ENCODE measurements at regions not wholly inside any gene's neighbourhood (a gene's known extent, or its start where the extent isn't known, plus 50 kb on each side); places are given as distances from the start of the nearest gene placed in this dataset.

DNA sequence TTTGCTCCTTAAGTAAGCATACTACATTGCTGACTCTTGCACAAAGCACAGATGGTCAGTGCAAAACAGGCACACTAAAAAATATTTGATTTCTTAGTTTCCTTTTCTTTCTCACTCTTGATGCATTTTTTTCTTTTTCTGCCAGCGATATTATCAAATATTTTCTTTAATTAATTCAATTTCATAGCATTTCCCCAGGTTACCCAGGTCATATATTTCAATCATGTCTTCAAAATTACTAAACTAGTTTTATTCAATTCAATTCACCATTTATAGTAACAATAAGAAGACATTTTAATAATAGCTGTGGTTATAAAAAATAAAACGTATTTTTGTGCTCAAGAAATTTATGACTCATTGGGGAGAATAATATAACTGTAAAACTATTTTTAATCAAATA lies 421.2 kb downstream of the GASK1B start:
- 49 to 55% methylated on average over 2 of the region's 2 CpGs for WGBS, 2 donors
- H3K4me1 ChIP-seq: no peaks in the 10 kb centered on the region
- no peak for TF ChIP-seq POLR2A (IDR thresholded peaks at IDR 0.05)
- TF ChIP-seq, protein P1, sequence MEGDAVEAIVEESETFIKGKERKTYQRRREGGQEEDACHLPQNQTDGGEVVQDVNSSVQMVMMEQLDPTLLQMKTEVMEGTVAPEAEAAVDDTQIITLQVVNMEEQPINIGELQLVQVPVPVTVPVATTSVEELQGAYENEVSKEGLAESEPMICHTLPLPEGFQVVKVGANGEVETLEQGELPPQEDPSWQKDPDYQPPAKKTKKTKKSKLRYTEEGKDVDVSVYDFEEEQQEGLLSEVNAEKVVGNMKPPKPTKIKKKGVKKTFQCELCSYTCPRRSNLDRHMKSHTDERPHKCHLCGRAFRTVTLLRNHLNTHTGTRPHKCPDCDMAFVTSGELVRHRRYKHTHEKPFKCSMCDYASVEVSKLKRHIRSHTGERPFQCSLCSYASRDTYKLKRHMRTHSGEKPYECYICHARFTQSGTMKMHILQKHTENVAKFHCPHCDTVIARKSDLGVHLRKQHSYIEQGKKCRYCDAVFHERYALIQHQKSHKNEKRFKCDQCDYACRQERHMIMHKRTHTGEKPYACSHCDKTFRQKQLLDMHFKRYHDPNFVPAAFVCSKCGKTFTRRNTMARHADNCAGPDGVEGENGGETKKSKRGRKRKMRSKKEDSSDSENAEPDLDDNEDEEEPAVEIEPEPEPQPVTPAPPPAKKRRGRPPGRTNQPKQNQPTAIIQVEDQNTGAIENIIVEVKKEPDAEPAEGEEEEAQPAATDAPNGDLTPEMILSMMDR (IDR thresholded peaks at IDR 0.05): no peak
- DNase-seq: no peak
- no peak overlapping the region for H3K4me3 ChIP-seq
- intact Hi-C loops (cut with DNase I): no loop called here
- no peak overlapping the region for H3K27ac ChIP-seq
- H3K36me3 ChIP-seq: no peaks in the 10 kb centered on the region
- no peaks in the 10 kb centered on the region for H3K27me3 ChIP-seq
- H3K9me3 ChIP-seq: no peaks in the 10 kb centered on the region

DNA sequence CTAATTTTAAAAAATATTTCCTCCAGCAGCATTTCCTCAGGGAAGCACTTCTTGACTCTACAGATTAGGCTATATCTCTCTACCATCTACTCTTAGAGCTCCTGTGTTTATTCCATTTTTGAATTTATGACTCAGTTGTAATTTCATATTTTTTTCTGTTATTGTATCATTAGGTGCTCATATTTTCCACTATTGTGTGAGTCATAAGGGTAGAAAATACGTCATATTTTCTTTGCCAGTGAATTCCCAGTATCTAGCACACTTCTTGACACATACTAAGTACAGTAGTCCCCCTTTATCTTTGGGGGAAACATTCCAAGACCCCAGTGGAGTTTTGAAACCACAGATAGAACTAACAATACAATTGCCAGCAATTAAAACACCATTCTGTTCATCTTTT lies 431.2 kb downstream of the GASK1B start:
- H3K4me1 ChIP-seq: no peaks in the 10 kb centered on the region
- TF ChIP-seq, protein P1 (IDR thresholded peaks at IDR 0.05): no peak
- no peak for TF ChIP-seq POLR2A (IDR thresholded peaks at IDR 0.05)
- H3K4me3 ChIP-seq: no peak overlapping the region
- H3K27ac ChIP-seq: no peak overlapping the region
- H3K27me3 ChIP-seq: no peaks in the 10 kb centered on the region
- DNase-seq: no peak
- no peaks in the 10 kb centered on the region for H3K36me3 ChIP-seq
- no peaks in the 10 kb centered on the region for H3K9me3 ChIP-seq
- 21 to 42% methylated on average over 1 of the region's 1 CpG for WGBS, 2 donors
- intact Hi-C loops (cut with DNase I): no loop called here

DNA sequence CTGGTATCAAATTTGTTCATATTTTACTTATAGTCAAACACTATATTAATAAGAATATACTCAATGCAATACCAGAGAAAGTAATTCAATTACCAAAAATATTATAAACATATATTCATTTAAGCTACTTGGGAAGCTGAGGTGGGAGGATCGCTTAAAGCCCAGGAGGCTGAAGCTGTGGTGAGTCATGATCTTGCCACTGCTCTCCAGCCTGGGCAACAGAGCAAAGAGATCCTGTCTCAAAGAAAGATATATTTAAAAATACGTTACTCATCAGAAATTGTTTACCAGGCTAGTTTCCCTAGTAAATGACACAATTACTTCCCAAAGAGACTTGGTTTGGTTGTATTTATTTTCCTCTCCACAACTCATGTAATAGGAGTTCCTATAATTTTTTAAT lies 433.6 kb downstream of the GASK1B start:
- TF ChIP-seq POLR2A (IDR thresholded peaks at IDR 0.05): no peak
- TF ChIP-seq, protein P1 (IDR thresholded peaks at IDR 0.05): no peak
- no peaks in the 10 kb centered on the region for H3K36me3 ChIP-seq
- no peaks in the 10 kb centered on the region for H3K27me3 ChIP-seq
- H3K4me1 ChIP-seq: no peaks in the 10 kb centered on the region
- no peaks in the 10 kb centered on the region for H3K9me3 ChIP-seq
- DNase-seq: no peak
- no peak overlapping the region for H3K4me3 ChIP-seq
- intact Hi-C loops (cut with DNase I): no loop called here
- H3K27ac ChIP-seq: no peak overlapping the region
- 47 to 48% methylated on average over 2 of the region's 2 CpGs for WGBS, 2 donors

DNA sequence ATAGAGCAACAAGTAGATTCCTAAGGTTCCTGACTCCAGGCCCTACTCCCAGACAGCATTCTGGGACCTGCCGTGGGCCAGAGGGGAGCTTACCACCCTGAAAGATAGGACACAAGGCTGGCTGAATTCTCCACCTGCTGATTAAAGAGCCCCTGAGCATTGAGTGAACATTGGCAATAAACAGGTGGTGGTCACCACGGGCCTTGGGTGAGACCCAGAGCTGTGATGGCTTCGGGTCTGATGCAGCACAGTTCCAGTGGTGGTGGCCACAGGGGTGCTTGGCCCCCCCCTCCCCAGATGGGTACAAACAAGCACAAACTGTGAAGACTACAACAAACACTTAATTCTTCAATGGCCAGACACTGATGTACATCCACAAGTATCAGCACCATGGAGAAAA lies 444.6 kb downstream of the GASK1B start:
- no peaks in the 10 kb centered on the region for H3K4me1 ChIP-seq
- H3K27ac ChIP-seq: no peak overlapping the region
- no peak for DNase-seq
- H3K4me3 ChIP-seq: no peak overlapping the region
- no peaks in the 10 kb centered on the region for H3K36me3 ChIP-seq
- 60 to 78% methylated on average over 1 to 3 of the region's 3 CpGs for WGBS, 2 donors
- H3K9me3 ChIP-seq: no peaks in the 10 kb centered on the region
- H3K27me3 ChIP-seq: no peaks in the 10 kb centered on the region
- TF ChIP-seq POLR2A (IDR thresholded peaks at IDR 0.05): no peak
- TF ChIP-seq, protein P1 (IDR thresholded peaks at IDR 0.05): no peak
- intact Hi-C loops (cut with DNase I): no loop called here

DNA sequence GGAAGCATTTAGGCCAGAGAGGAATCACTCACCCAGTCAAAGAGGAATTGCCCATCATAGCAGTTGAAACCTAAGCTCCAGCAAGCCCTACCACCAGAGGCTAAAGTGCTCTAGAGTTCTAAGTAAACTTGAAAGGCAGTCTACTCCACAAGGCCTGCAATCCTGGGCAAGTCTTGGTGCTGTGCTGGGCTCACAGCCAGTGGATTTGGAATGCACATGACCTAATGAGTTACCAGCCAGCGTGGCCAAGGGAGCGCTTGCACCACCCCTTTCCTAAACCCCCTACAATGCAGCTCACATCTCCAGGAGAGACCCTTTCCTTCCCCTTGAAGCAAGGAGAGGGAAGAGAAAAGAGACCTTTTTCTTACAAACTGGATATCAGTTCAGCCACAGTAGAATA lies 445.7 kb downstream of the GASK1B start:
- DNase-seq: no peak
- intact Hi-C loops (cut with DNase I): no loop called here
- Histone ChIP-seq H3K36me3 (no peaks in the 10 kb centered on the region), H3K27ac (no peak overlapping the region), H3K4me1 (no peaks in the 10 kb centered on the region), H3K27me3 (no peaks in the 10 kb centered on the region), H3K9me3 (no peaks in the 10 kb centered on the region), H3K4me3 (no peak overlapping the region)
- 45 to 66% methylated on average over 2 of the region's 2 CpGs for WGBS, 2 donors
- TF ChIP-seq POLR2A (IDR thresholded peaks at IDR 0.05): no peak
- TF ChIP-seq, protein P1 (IDR thresholded peaks at IDR 0.05): no peak

Data from esophagus squamous epithelium (tissue), 5 donors.